AG09309 (cell line): ENCODE measurements at regions not wholly inside any gene's neighbourhood (a gene's known extent, or its start where the extent isn't known, plus 50 kb on each side); places are given as distances from the start of the nearest gene placed in this dataset.

Experiments
- DNase-seq: peaks from one replicate; pipeline ENCODE4 v3.0.0-alpha.2; 2010; ENCODE audit warnings: low read depth
- H3K4me3 ChIP-seq: 2 replicates; pipeline ENCODE4 v1.5.1; 2011; ENCODE audit warnings: mild to moderate bottlenecking, low read depth, low read length, moderate library complexity; ENCODE audit not compliant: control insufficient read depth
- TF ChIP-seq, protein P1 (sequence below): IDR thresholded peaks from 2 replicates; pipeline ENCODE4 v1.5.1; 2011; ENCODE audit warnings: mild to moderate bottlenecking, low read depth, low read length, inconsistent platforms; ENCODE audit not compliant: insufficient read depth, control insufficient read depth; ENCODE audit errors: missing control alignments

GRCh38 chr21:35211782-35212181, 162.7 kb upstream of the RUNX1 start:
- DNase-seq, result no peak
- TF ChIP-seq, protein P1, sequence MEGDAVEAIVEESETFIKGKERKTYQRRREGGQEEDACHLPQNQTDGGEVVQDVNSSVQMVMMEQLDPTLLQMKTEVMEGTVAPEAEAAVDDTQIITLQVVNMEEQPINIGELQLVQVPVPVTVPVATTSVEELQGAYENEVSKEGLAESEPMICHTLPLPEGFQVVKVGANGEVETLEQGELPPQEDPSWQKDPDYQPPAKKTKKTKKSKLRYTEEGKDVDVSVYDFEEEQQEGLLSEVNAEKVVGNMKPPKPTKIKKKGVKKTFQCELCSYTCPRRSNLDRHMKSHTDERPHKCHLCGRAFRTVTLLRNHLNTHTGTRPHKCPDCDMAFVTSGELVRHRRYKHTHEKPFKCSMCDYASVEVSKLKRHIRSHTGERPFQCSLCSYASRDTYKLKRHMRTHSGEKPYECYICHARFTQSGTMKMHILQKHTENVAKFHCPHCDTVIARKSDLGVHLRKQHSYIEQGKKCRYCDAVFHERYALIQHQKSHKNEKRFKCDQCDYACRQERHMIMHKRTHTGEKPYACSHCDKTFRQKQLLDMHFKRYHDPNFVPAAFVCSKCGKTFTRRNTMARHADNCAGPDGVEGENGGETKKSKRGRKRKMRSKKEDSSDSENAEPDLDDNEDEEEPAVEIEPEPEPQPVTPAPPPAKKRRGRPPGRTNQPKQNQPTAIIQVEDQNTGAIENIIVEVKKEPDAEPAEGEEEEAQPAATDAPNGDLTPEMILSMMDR, result no peak
- no peak overlapping the region for H3K4me3 ChIP-seq

DNA sequence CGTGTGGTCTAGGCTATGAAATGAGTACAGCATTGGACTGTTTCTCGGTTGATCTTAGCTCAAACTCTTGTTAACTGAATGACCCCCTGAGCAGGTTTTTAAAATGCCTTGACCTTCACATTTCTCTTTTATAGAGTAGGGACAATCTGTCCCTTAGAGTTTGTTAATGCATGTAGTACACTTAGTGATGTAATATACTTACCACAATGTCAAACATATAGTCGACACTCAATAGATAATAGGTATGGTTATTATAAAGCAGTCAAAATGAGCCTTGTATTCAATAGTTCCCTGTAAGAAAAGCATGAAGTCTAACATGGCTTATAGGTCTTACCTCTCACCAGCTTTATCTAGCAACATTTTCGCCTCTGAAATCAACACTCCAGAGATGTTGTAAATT, 161.0 kb upstream of the RUNX1 start:
- TF ChIP-seq, protein P1, result no peak
- no peak for DNase-seq
- H3K4me3 ChIP-seq, result no peak overlapping the region

DNA sequence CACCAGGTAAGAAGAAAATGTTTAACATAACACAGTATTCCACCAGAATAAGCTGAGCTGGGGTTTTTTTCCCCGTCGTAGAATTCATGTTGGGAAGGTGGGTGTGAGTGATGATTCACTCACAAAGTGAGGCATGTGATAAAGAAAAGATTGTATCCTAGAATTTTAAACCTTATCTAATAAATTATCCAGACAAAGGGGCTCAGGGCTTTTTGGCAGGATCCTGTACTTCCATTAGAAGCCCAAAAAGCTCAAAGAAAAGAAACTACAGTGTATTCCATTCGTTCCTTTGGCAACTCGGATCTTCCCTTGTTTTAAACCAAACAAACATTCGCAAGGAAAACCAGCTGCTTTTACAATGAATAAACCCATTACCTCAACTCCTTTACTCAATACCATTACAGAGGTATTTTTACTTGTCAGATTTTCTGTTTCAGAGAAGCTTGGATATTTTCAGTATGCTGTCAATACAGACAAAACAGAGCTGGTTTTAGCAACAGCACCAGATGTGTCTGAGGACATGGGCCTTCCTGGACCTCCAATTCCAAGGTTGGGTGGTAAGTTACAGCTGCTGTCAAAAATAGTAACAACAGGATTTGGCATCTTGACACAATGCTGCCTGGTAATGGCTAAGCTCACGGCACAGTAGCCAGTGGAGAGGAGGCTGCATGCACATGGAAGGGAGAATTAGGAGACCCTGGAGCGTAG, 159.9 kb upstream of the RUNX1 start:
- TF ChIP-seq, protein P1, result no peak
- no peak overlapping the region for H3K4me3 ChIP-seq
- DNase-seq, result no peak

- TF ChIP-seq, protein P1, result no peak
- DNase-seq, result no peak
- H3K4me3 ChIP-seq, result no peak overlapping the region
Measured at GRCh38 chr21:35208104-35208503, 159.0 kb upstream of the RUNX1 start.

- TF ChIP-seq, protein P1, result no peak
- H3K4me3 ChIP-seq, result no peak overlapping the region
- no peak for DNase-seq
Measured at GRCh38 chr21:35207322-35207721, 158.2 kb upstream of the RUNX1 start.

DNA sequence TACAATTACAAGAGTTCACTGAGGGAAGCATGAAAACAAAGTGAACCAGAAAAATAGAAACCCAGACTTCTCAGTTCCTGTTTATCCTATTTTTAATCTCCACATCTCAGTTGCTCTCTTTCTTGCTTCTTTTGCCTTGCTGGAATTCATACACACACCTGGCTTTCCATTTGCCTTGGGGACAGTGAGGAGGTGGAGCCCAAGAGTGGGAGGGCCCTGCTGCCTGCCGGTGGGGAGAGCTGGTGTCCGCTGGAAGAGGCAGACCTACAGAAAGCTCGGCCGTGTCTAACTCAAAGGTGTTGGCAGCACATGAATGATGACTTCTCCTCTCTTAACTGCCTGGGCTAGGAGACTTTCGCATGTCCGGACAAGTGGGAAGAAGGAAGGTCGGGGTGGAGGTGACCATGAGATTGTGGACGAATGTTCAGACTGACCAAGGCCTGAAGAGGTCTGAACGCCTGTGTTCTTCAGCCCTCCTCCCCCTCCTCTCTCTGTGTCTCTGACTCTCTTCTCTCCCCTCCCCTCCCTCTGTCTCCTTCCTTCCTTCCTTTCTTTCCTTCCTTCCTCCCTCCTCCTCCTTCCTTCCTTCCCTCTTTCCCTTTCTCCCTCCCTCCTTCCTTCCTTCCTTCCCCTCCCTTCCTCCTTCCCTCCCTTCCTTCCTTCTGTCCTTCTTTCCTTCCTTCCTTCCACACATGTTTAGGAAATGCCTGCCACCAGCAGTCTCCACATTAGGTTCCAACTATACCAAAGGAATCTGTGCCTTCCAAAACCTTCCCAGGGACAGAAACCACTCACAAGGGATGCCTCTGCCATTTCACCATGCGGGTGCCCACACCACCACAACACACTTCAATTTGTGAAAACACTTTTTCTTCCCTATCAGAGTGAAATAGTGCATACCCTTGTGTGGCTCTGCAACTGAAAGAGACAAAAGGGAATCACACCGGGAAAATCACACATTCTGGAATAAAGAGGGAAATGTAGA, 157.3 kb upstream of the RUNX1 start:
- TF ChIP-seq, protein P1, result no peak
- no peak overlapping the region for H3K4me3 ChIP-seq
- DNase-seq, result no peak
